Natural killer cell (primary cell): ENCODE measurements at regions not wholly inside any gene's neighbourhood (a gene's known extent, or its start where the extent isn't known, plus 50 kb on each side); places are given as distances from the start of the nearest gene placed in this dataset.

Source experiments
- ATAC-seq, 3 donors: fragments of 150-1000 bp in 2 of 3; fragments of 200-7000 bp in 1 of 3; cut with Tn5 transposase; 1 replicate in 1 of 3; 2 replicates in 2 of 3; pipeline ENCODE4 v1.10.0; 2021; ENCODE audit warnings: mild to moderate bottlenecking in 2 of 3, moderate library complexity in 2 of 3
- DNase-seq, 2 donors: peaks; one replicate each; pipeline versions ENCODE4 v3.0.0 to v3.0.0-alpha.2; 2013 to 2021; ENCODE audit warnings: mixed read lengths in 1 of 2
- H3K27ac ChIP-seq: one replicate; pipeline ENCODE4 v1.5.1; 2013; ENCODE audit warnings: mild to moderate bottlenecking, low read length
- H3K27me3 ChIP-seq: one replicate; pipeline ENCODE4 v1.6.1; 2013; ENCODE audit warnings: low read length; ENCODE audit not compliant: control insufficient read depth, insufficient read depth
- H3K36me3 ChIP-seq: one replicate; pipeline ENCODE4 v1.6.1; 2013; ENCODE audit warnings: low read length; ENCODE audit not compliant: control insufficient read depth, insufficient read depth
- H3K4me1 ChIP-seq: one replicate; pipeline ENCODE4 v1.6.1; 2013; ENCODE audit warnings: low read length; ENCODE audit not compliant: control insufficient read depth, insufficient read depth
- H3K4me3 ChIP-seq: one replicate; pipeline ENCODE4 v1.5.1; 2013; ENCODE audit warnings: low read length
- H3K9me3 ChIP-seq: one replicate; pipeline ENCODE4 v1.6.1; 2013; ENCODE audit warnings: low read length; ENCODE audit not compliant: control insufficient read depth, insufficient read depth
- H3K27ac Mint-ChIP-seq, 2 donors: one replicate each; pipeline ENCODE4 v1.8.0; 2022; ENCODE audit warnings: mild to moderate bottlenecking in 2 of 2, mixed read lengths in 2 of 2, moderate library complexity in 1 of 2
- H3K27me3 Mint-ChIP-seq, 2 donors: one replicate each; pipeline ENCODE4 v1.8.0; 2022; ENCODE audit warnings: low read depth in 2 of 2, mixed read lengths in 2 of 2
- H3K36me3 Mint-ChIP-seq: one replicate; pipeline ENCODE4 v1.8.0; 2022; ENCODE audit warnings: mixed read lengths
- H3K4me1 Mint-ChIP-seq, 2 donors: one replicate each; pipeline ENCODE4 v1.8.0; 2022; ENCODE audit warnings: mixed read lengths in 2 of 2
- H3K4me3 Mint-ChIP-seq: one replicate; pipeline ENCODE4 v1.8.0; 2022; ENCODE audit warnings: mild to moderate bottlenecking, moderate library complexity, mixed read lengths
- H3K9me3 Mint-ChIP-seq, 2 donors: one replicate each; pipeline ENCODE4 v1.8.0; 2022; ENCODE audit warnings: mixed read lengths in 2 of 2
- WGBS: methylation state at CpG from one replicate; pipeline ENCODE4 v1.1.7; 2013; ENCODE audit warnings: missing lambda C conversion rate; ENCODE audit not compliant: insufficient coverage; 5-methylcytosine and 5-hydroxymethylcytosine counted together
- intact Hi-C: fragments of 100-400 bp; cut with micrococcal nuclease; formaldehyde crosslinking; loops from one replicate; pipeline ENCODE4 v1.14.2; 2022
- TF ChIP-seq, protein P1 (sequence below): fragments of 200-600 bp; IDR thresholded peaks from one replicate; pipeline ENCODE4 v1.8.0; 2022; ENCODE audit warnings: antibody characterized with exemption

DNA sequence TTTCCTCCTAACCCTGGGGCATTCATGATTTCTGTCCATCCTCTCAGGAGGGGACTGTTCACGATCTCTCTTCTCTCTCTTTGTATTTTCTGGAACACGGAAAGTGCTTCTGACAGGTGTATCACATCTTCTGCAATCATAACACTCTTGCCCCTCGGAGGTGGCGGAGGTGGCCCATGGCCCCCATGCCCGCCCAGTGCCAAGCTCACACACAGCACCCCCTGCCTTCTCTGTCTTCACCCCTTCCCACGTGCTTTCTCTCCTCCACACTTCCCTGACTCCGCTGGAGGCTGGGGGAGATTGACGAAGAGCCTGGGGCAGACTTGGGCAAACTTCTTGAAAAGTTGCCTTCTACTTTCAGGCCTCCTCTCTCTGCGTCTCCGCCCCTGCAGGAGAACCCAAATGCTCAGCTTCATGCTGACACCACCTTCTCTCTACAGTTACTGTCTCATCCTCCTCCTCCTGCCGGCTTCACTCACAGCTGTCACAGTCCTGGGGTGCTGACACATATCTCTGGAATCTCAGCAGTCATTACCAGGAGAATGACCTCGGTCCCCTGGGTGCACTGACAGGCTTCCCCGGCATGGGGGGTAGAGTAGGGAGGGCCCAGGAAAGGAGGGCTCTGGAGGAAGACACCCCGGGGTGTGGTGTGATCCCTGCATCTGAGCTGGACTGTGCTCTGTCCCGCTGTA, 127.1 kb downstream of the ENGASE start:
- Mint-ChIP-seq H3K4me3 (no peak overlapping the region), H3K27me3 (peaks cover 2 to 6% of the 10 kb centered on the region in 2 donors), H3K36me3 (no peaks in the 10 kb centered on the region), H3K27ac (no peak overlapping the region), H3K9me3 (no peaks in the 10 kb centered on the region), H3K4me1 (no peaks in the 10 kb centered on the region)
- TF ChIP-seq, protein P1, sequence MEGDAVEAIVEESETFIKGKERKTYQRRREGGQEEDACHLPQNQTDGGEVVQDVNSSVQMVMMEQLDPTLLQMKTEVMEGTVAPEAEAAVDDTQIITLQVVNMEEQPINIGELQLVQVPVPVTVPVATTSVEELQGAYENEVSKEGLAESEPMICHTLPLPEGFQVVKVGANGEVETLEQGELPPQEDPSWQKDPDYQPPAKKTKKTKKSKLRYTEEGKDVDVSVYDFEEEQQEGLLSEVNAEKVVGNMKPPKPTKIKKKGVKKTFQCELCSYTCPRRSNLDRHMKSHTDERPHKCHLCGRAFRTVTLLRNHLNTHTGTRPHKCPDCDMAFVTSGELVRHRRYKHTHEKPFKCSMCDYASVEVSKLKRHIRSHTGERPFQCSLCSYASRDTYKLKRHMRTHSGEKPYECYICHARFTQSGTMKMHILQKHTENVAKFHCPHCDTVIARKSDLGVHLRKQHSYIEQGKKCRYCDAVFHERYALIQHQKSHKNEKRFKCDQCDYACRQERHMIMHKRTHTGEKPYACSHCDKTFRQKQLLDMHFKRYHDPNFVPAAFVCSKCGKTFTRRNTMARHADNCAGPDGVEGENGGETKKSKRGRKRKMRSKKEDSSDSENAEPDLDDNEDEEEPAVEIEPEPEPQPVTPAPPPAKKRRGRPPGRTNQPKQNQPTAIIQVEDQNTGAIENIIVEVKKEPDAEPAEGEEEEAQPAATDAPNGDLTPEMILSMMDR, result no peak
- no peak for DNase-seq
- no peaks in the 10 kb centered on the region for H3K4me1 ChIP-seq
- no peaks in the 10 kb centered on the region for H3K9me3 ChIP-seq
- H3K4me3 ChIP-seq, result no peak overlapping the region
- no peaks in the 10 kb centered on the region for H3K36me3 ChIP-seq
- ATAC-seq, result no peak
- intact Hi-C loops, result no loop called here
- 67% methylated on average over 15 of the region's 15 CpGs for WGBS
- no peak overlapping the region for H3K27ac ChIP-seq
- no peaks in the 10 kb centered on the region for H3K27me3 ChIP-seq

DNA sequence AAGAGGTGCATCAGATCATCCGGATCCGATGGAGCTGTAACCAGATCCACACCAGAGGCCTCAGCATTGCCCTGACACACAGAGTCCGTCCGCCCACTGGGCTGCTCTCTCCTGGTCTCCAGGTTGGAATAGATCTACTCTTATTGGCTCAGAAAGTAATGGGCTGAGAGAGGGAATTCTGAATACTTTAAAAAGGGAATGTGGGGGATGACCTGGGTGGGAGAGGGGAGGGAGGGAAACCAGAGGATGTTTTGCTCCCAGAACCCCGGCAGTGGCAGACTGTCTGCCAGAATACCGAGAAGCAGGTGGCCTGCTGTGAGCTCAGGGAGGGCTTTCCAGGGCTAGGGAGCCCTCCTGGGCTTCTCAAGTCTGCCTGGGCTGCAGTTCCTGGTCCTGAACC, 126.5 kb downstream of the ENGASE start:
- no peaks in the 10 kb centered on the region for H3K4me1 ChIP-seq
- H3K9me3 Mint-ChIP-seq, result no peaks in the 10 kb centered on the region
- DNase-seq (no peak), ATAC-seq (no peak)
- TF ChIP-seq, protein P1, result no peak
- H3K36me3 Mint-ChIP-seq, result no peaks in the 10 kb centered on the region
- H3K4me3 ChIP-seq, result no peak overlapping the region
- peaks cover 2 to 11% of the 10 kb centered on the region in 2 donors for H3K27me3 Mint-ChIP-seq
- H3K4me1 Mint-ChIP-seq, result no peaks in the 10 kb centered on the region
- intact Hi-C loops, result no loop called here
- WGBS, result 48% methylated on average over 6 of the region's 6 CpGs
- H3K9me3 ChIP-seq, result no peaks in the 10 kb centered on the region
- no peak overlapping the region for H3K27ac ChIP-seq
- no peak overlapping the region for H3K27ac Mint-ChIP-seq
- H3K27me3 ChIP-seq, result no peaks in the 10 kb centered on the region
- H3K36me3 ChIP-seq, result no peaks in the 10 kb centered on the region
- H3K4me3 Mint-ChIP-seq, result no peak overlapping the region

DNA sequence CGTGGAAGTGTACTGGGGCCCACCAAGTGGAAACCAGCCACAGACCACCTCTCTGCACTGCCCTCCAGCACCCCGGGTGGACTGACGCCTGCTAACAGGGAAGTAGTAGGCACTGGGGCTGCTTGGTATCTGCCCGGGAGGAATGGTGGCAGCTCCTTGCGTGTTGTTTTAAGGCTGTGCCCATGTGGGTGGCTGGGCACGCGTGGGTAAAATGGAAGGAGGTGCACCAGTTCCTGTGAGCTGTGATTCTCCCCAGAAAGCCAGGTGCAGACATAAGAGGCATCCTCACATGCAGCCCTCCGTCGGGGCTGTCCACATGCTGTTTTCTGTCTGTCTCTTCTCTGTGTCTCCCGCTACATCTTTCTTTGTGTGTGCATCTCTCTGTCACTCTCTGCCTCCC, 122.3 kb downstream of the ENGASE start:
- Histone ChIP-seq H3K4me1 (no peaks in the 10 kb centered on the region), H3K9me3 (no peaks in the 10 kb centered on the region), H3K27me3 (peaks cover 2% of the 10 kb centered on the region), H3K27ac (no peak overlapping the region), H3K4me3 (no peak overlapping the region), H3K36me3 (no peaks in the 10 kb centered on the region)
- no peaks in the 10 kb centered on the region for H3K36me3 Mint-ChIP-seq
- intact Hi-C loops, result no loop called here
- TF ChIP-seq, protein P1, result no peak
- DNase-seq (no peak), ATAC-seq (no peak)
- WGBS, result 73% methylated on average over 10 of the region's 10 CpGs
- peaks cover 6 to 11% of the 10 kb centered on the region in 2 donors for H3K27me3 Mint-ChIP-seq
- no peaks in the 10 kb centered on the region for H3K4me1 Mint-ChIP-seq
- no peak overlapping the region for H3K27ac Mint-ChIP-seq
- H3K9me3 Mint-ChIP-seq, result no peaks in the 10 kb centered on the region
- no peak overlapping the region for H3K4me3 Mint-ChIP-seq
